ENCODE measurements at regions not wholly inside any gene's neighbourhood (a gene's known extent, or its start where the extent isn't known, plus 50 kb on each side); places are given as distances from the start of the nearest gene placed in this dataset.

GRCh38 chrX:73768886-73769285 lies 83.6 kb downstream of the XIST start:
- DNase-seq: no peak
- in situ Hi-C loops (cut with MboI; ENCODE audit: low pct_unique_long_range_greater_than_20kb, low sequenced_read_pairs): loop anchor here (25.0 kb wide), 1 partner anchor 107 kb away; no protein-coding TSS in a partner anchor

- no peak for DNase-seq
- in situ Hi-C loops (cut with MboI; ENCODE audit: low pct_unique_long_range_greater_than_20kb, low sequenced_read_pairs): loop anchor here (25.0 kb wide), 1 partner anchor 106 kb away; no protein-coding TSS in a partner anchor
Measured at GRCh38 chrX:73768160-73768559, 84.4 kb downstream of the XIST start.

GRCh38 chrX:73767017-73767416 lies 85.5 kb downstream of the XIST start:
- no peak for DNase-seq
- in situ Hi-C loops (cut with MboI; ENCODE audit: low pct_unique_long_range_greater_than_20kb, low sequenced_read_pairs): loop anchor here (25.0 kb wide), 1 partner anchor 105 kb away; no protein-coding TSS in a partner anchor

- in situ Hi-C loops (cut with MboI; ENCODE audit: low pct_unique_long_range_greater_than_20kb, low sequenced_read_pairs): loop anchor here (25.0 kb wide), 1 partner anchor 104 kb away; no protein-coding TSS in a partner anchor
- no peak for DNase-seq
Measured at GRCh38 chrX:73766431-73766795, 86.1 kb downstream of the XIST start.

GRCh38 chrX:73765776-73766430 lies 86.6 kb downstream of the XIST start:
- no peak for DNase-seq
- in situ Hi-C loops (cut with MboI; ENCODE audit: low pct_unique_long_range_greater_than_20kb, low sequenced_read_pairs): loop anchor here (25.0 kb wide), 1 partner anchor 104 kb away; no protein-coding TSS in a partner anchor

- no peak for DNase-seq
- in situ Hi-C loops (cut with MboI; ENCODE audit: low pct_unique_long_range_greater_than_20kb, low sequenced_read_pairs): loop anchor here (25.0 kb wide), 1 partner anchor 96 kb away; no protein-coding TSS in a partner anchor
Measured at GRCh38 chrX:73758250-73758649, 94.3 kb downstream of the XIST start.
